ENCODE measurements at regions not wholly inside any gene's neighbourhood (a gene's known extent, or its start where the extent isn't known, plus 50 kb on each side); places are given as distances from the start of the nearest gene placed in this dataset.

DNA sequence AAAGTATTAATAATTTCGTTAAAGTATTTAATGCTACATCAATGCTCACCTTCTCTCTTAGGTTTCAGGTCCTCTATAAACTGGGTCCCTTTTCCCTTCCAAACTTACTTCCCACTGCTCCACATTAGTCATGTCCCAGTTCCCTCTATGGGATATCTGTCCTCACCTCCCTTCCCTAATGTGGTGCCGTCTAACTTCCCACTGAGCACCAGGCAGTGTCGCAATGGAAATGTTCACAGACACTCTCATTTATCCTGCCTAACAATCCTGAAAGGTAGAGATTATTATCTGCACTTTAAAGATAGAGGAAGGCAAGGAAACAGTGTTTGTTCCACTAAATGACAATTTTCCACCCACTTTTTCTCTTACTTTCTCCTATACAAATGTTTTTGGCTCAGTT is 329.7 kb downstream of the CWC27 start:
- TF ChIP-seq TAF1 (IDR thresholded peaks at IDR 0.05; ENCODE audit: low read depth, low read length) = no peak
- no peak for TF ChIP-seq POLR2AphosphoS5 (IDR thresholded peaks at IDR 0.05; ENCODE audit: low read depth, low read length)
- TF ChIP-seq POLR2A (IDR thresholded peaks at IDR 0.05; ENCODE audit: low read depth, low read length) = no peak
